ENCODE measurements at regions not wholly inside any gene's neighbourhood (a gene's known extent, or its start where the extent isn't known, plus 50 kb on each side); places are given as distances from the start of the nearest gene placed in this dataset.

- H3K9me3 ChIP-seq (ENCODE audit: low read depth, low read length, poor library complexity, severe bottlenecking) = no peaks in the 10 kb centered on the region
- CTCF ChIA-PET = no interaction called here
- no peak for DNase-seq (ENCODE audit: low spot score)
- H3K4me1 ChIP-seq (ENCODE audit: insufficient read depth, low read length, poor library complexity, severe bottlenecking) = no peaks in the 10 kb centered on the region
- H3K4me3 ChIP-seq (ENCODE audit: low read depth, low read length, poor library complexity, severe bottlenecking) = no peak overlapping the region
- no peaks in the 10 kb centered on the region for H3K36me3 ChIP-seq (ENCODE audit: insufficient read depth, low read length, poor library complexity, severe bottlenecking)
- no TSS peak for BruUV-seq (replicated peaks)
- no peak overlapping the region for H3K27ac ChIP-seq (ENCODE audit: low read depth, low read length, poor library complexity, severe bottlenecking)
- intact Hi-C loops (cut with micrococcal nuclease; ENCODE audit: unreplicated experiment) = no loop called here
- peaks cover 77% of the 10 kb centered on the region for H3K27me3 ChIP-seq (replicated peaks; ENCODE audit: insufficient read depth, low read depth, low read length, poor library complexity)
- no peak for TF ChIP-seq CTCF (conservative IDR thresholded peaks at IDR 0.05; ENCODE audit: low read depth, low read length)
- no peak for TF ChIP-seq EZH2 (IDR thresholded peaks at IDR 0.05; ENCODE audit: borderline replicate concordance, low read depth, low read length, poor library complexity, severe bottlenecking)
- POLR2A ChIA-PET (ENCODE audit: low non-redundant PET) = no interaction called here
These were observed 328.6 kb upstream of the C1orf87 start for GRCh38 chr1:60402216-60402615.

- Histone ChIP-seq H3K9me3 (ENCODE audit: low read depth, low read length, poor library complexity, severe bottlenecking) (no peaks in the 10 kb centered on the region), H3K36me3 (ENCODE audit: insufficient read depth, low read length, poor library complexity, severe bottlenecking) (no peaks in the 10 kb centered on the region), H3K27ac (ENCODE audit: low read depth, low read length, poor library complexity, severe bottlenecking) (no peak overlapping the region), H3K27me3 (replicated peaks; ENCODE audit: insufficient read depth, low read depth, low read length, poor library complexity) (peaks cover 62% of the 10 kb centered on the region), H3K4me1 (ENCODE audit: insufficient read depth, low read length, poor library complexity, severe bottlenecking) (no peaks in the 10 kb centered on the region), H3K4me3 (ENCODE audit: low read depth, low read length, poor library complexity, severe bottlenecking) (no peak overlapping the region)
- DNase-seq (ENCODE audit: low spot score) = no peak
- no TSS peak for BruUV-seq (replicated peaks)
- TF ChIP-seq EZH2 (IDR thresholded peaks at IDR 0.05; ENCODE audit: borderline replicate concordance, low read depth, low read length, poor library complexity, severe bottlenecking) = no peak
- TF ChIP-seq CTCF (conservative IDR thresholded peaks at IDR 0.05; ENCODE audit: low read depth, low read length) = no peak
- ChIA-PET POLR2A (ENCODE audit: low non-redundant PET) (no interaction called here), CTCF (no interaction called here)
- intact Hi-C loops (cut with micrococcal nuclease; ENCODE audit: unreplicated experiment) = no loop called here
These were observed 320.9 kb upstream of the C1orf87 start for GRCh38 chr1:60394436-60394835.

- no peaks in the 10 kb centered on the region for H3K4me1 ChIP-seq (ENCODE audit: insufficient read depth, low read length, poor library complexity, severe bottlenecking)
- POLR2A ChIA-PET (ENCODE audit: low non-redundant PET) = no interaction called here
- CTCF ChIA-PET = no interaction called here
- no peaks in the 10 kb centered on the region for H3K9me3 ChIP-seq (ENCODE audit: low read depth, low read length, poor library complexity, severe bottlenecking)
- BruUV-seq (replicated peaks) = no TSS peak
- H3K36me3 ChIP-seq (ENCODE audit: insufficient read depth, low read length, poor library complexity, severe bottlenecking) = no peaks in the 10 kb centered on the region
- no peak overlapping the region for H3K4me3 ChIP-seq (ENCODE audit: low read depth, low read length, poor library complexity, severe bottlenecking)
- TF ChIP-seq CTCF (conservative IDR thresholded peaks at IDR 0.05; ENCODE audit: low read depth, low read length) (no peak), EZH2 (IDR thresholded peaks at IDR 0.05; ENCODE audit: borderline replicate concordance, low read depth, low read length, poor library complexity, severe bottlenecking) (no peak)
- intact Hi-C loops (cut with micrococcal nuclease; ENCODE audit: unreplicated experiment) = no loop called here
- DNase-seq (ENCODE audit: low spot score) = no peak
- peaks cover 61% of the 10 kb centered on the region for H3K27me3 ChIP-seq (replicated peaks; ENCODE audit: insufficient read depth, low read depth, low read length, poor library complexity)
- no peak overlapping the region for H3K27ac ChIP-seq (ENCODE audit: low read depth, low read length, poor library complexity, severe bottlenecking)
These were observed 317.2 kb upstream of the C1orf87 start for GRCh38 chr1:60390593-60391282.

Data from A673 (cell line).